K562 (cell line): ENCODE measurements at regions not wholly inside any gene's neighbourhood (a gene's known extent, or its start where the extent isn't known, plus 50 kb on each side); places are given as distances from the start of the nearest gene placed in this dataset.

Experiments used
- ATAC-seq: fragments of 200-7000 bp; cut with Tn5 transposase; 3 replicates; pipeline ENCODE4 v1.9.1; 2020; ENCODE audit warnings: moderate library complexity
- BruUV-seq: library from RNA; stranded (reverse); fragments of 400-500 nt; replicated peaks from 2 replicates; lab custom pipeline; 2021; lab: Mats Ljungman, UMichigan
- CTCF ChIA-PET: fragments of 300-600 bp; formaldehyde crosslinking; extraction: SDS; loops from one replicate; lab custom pipeline; 2021; ENCODE audit warnings: low intra/inter-chr PET ratio; lab: Yijun Ruan, JAX
- POLR2A ChIA-PET: fragments of 300-600, 350-650 bp; sonication (Branson Sonifier 250); formaldehyde crosslinking; extraction: SDS; loops from one replicate; lab custom pipeline; 2021; ENCODE audit warnings: antibody characterized with exemption, inconsistent platforms; lab: Yijun Ruan, JAX
- DNase-seq, 4 experiments: peaks; one replicate each; pipeline versions ENCODE4 v3.0.0 to v3.0.0-alpha.2; 2011 to 2018; ENCODE audit warnings: low spot score in 3 of 4, mixed read lengths in 3 of 4; ENCODE audit errors: extremely low read depth in 1 of 4
- FAIRE-seq: peaks from 2 replicates; lab custom pipeline; 2011; peaks lifted over from hg19 to GRCh38; lab: Jason Lieb, UNC
- H2AFZ ChIP-seq: 2 replicates; pipeline ENCODE4 v1.6.0; 2011; ENCODE audit warnings: low read depth, low read length, control low read depth, inconsistent platforms
- H3K27ac ChIP-seq: fragments of 200-600 bp; 3 replicates; pipeline ENCODE4 v1.8.0; 2011; ENCODE audit warnings: low read depth, mild to moderate bottlenecking, control low read depth, inconsistent platforms, low read length, moderate library complexity, mixed read lengths; ENCODE audit errors: extremely low read depth
- H3K27me3 ChIP-seq, 2 experiments: fragments of 300-600 bp in 1 of 2; 2 replicates in 1 of 2; 3 replicates in 1 of 2; pipeline versions ENCODE4 v1.6.0 to v1.8.0; 2011; ENCODE audit warnings: inconsistent platforms in 2 of 2, low read length in 2 of 2, mild to moderate bottlenecking in 1 of 2, mixed read lengths in 1 of 2, moderate library complexity in 1 of 2; ENCODE audit not compliant: control insufficient read depth in 2 of 2, insufficient read depth in 2 of 2
- H3K36me3 ChIP-seq: fragments of 300-600 bp; 3 replicates; pipeline ENCODE4 v1.8.0; 2011; ENCODE audit warnings: mild to moderate bottlenecking, low read length, inconsistent platforms; ENCODE audit not compliant: control insufficient read depth, insufficient read depth
- H3K4me1 ChIP-seq, 2 experiments: fragments of 200-600 bp in 1 of 2; replicated peaks in 1 of 2; 2 replicates in 1 of 2; 3 replicates in 1 of 2; pipeline versions ENCODE4 v1.5.1 to v1.8.0; 2011; ENCODE audit warnings: inconsistent platforms in 2 of 2, low read length in 2 of 2, mild to moderate bottlenecking in 1 of 2, mixed read lengths in 1 of 2, moderate library complexity in 1 of 2; ENCODE audit not compliant: control insufficient read depth in 2 of 2, insufficient read depth in 2 of 2
- H3K4me2 ChIP-seq: 2 replicates; pipeline ENCODE4 v1.6.1; 2011; ENCODE audit warnings: low read length, control low read depth, inconsistent platforms, mixed read lengths; ENCODE audit not compliant: insufficient read depth
- H3K4me3 ChIP-seq: fragments of 200-600 bp; sonication (generic), shearing (Covaris generic); 2 replicates; pipeline ENCODE4 v1.5.1; 2016; ENCODE audit warnings: control low read depth, inconsistent platforms
- H3K79me2 ChIP-seq: fragments of 200-600 bp; 3 replicates; pipeline ENCODE4 v1.8.0; 2011; ENCODE audit warnings: low read length, inconsistent platforms; ENCODE audit not compliant: control insufficient read depth, insufficient read depth
- H3K9ac ChIP-seq, 2 experiments: 2 replicates each; pipeline versions ENCODE4 v1.6.0 to v1.6.1; 2011; ENCODE audit warnings: low read depth in 2 of 2, low read length in 2 of 2, control low read depth in 1 of 2, inconsistent platforms in 1 of 2, mild to moderate bottlenecking in 1 of 2, mixed read lengths in 1 of 2; ENCODE audit not compliant: insufficient read depth in 1 of 2
- H3K9me1 ChIP-seq: one replicate; pipeline ENCODE4 v1.6.0; 2011; ENCODE audit warnings: inconsistent platforms, mild to moderate bottlenecking, low read length, moderate library complexity; ENCODE audit not compliant: control insufficient read depth, insufficient read depth
- H3K9me3 ChIP-seq: replicated peaks from 2 replicates; pipeline ENCODE4 v1.5.1; 2011; ENCODE audit warnings: low read depth, low read length, inconsistent platforms; ENCODE audit not compliant: control insufficient read depth, insufficient read depth
- H4K20me1 ChIP-seq: replicated peaks from 2 replicates; pipeline ENCODE4 v1.6.1; 2011; ENCODE audit warnings: low read length, inconsistent platforms, mixed read lengths; ENCODE audit not compliant: control insufficient read depth, insufficient read depth
- C11orf30 ChIP-seq: fragments of 450-650 bp; IDR thresholded peaks from 2 replicates; pipeline ENCODE4 v1.6.1; 2016; ENCODE audit warnings: low read depth, mild to moderate bottlenecking
- CEBPB ChIP-seq: fragments of 450-650 bp; IDR thresholded peaks from 2 replicates; pipeline ENCODE4 v1.6.1; 2016; ENCODE audit warnings: missing genetic modification characterization, missing compliant biosample characterization
- HMG20B ChIP-seq: fragments of 250-450 bp; sonication (Bioruptor Pico); IDR thresholded peaks from 2 replicates; pipeline ENCODE4 v1.5.0; 2021; ENCODE audit warnings: mild to moderate bottlenecking
- MLX ChIP-seq, 2 experiments: fragments of 450-650 bp in 1 of 2; sonication (generic) in 1 of 2; formaldehyde crosslinking; conservative IDR thresholded peaks; 2 replicates each; pipeline versions ENCODE4 v1.4.0 to v1.8.1; 2020 to 2022; ENCODE audit warnings: mild to moderate bottlenecking in 1 of 2, missing genetic modification reagents in 1 of 2
- MNT ChIP-seq, 2 experiments: fragments of 450-650 bp; conservative IDR thresholded peaks; 2 replicates each; pipeline ENCODE4 v1.6.1; 2017; ENCODE audit warnings: mild to moderate bottlenecking in 2 of 2, moderate library complexity in 2 of 2
- NR1H2 ChIP-seq: sonication (generic); formaldehyde crosslinking; IDR thresholded peaks from 2 replicates; pipeline ENCODE4 v1.4.0; 2020; ENCODE audit warnings: mild to moderate bottlenecking, missing genetic modification reagents
- TFE3 ChIP-seq: fragments of 450-650 bp; formaldehyde crosslinking; IDR thresholded peaks from 2 replicates; pipeline ENCODE4 v1.4.0; 2020; ENCODE audit warnings: mild to moderate bottlenecking, mixed read lengths
- UBTF ChIP-seq, 2 experiments: IDR thresholded peaks; 2 replicates each; pipeline ENCODE4 v1.6.1; 2012; ENCODE audit warnings: improper control_type of control experiment in 2 of 2, low read depth in 2 of 2, low read length in 2 of 2, borderline replicate concordance in 1 of 2
- ZBTB7A ChIP-seq: IDR thresholded peaks from 2 replicates; pipeline ENCODE4 v1.6.1; 2011; ENCODE audit warnings: low read depth, mild to moderate bottlenecking, low read length, moderate library complexity, borderline replicate concordance; ENCODE audit not compliant: control insufficient read depth
- ZZZ3 ChIP-seq: fragments of 450-650 bp; IDR thresholded peaks from 2 replicates; pipeline ENCODE4 v1.6.1; 2016; ENCODE audit warnings: antibody characterized with exemption, mild to moderate bottlenecking, moderate library complexity
- WGBS: fragments of 100-300 bp; shearing (Covaris generic); methylation state at CpG from one replicate; pipeline ENCODE4 v1.1.6; 2016; ENCODE audit warnings: low coverage, mixed read lengths; ENCODE audit not compliant: insufficient coverage; ENCODE audit errors: missing lambda C conversion rate; 5-methylcytosine and 5-hydroxymethylcytosine counted together
- in situ Hi-C: fragments of 300-500 bp; cut with MboI; formaldehyde crosslinking; loops from 4 replicates; pipeline ENCODE4 v1.15.0; 2018; ENCODE audit warnings: inconsistent platforms, mixed read lengths
- intact Hi-C: fragments of 100-400 bp; cut with micrococcal nuclease; formaldehyde crosslinking; loops from 2 replicates; pipeline ENCODE4 v1.14.2; 2022

DNA sequence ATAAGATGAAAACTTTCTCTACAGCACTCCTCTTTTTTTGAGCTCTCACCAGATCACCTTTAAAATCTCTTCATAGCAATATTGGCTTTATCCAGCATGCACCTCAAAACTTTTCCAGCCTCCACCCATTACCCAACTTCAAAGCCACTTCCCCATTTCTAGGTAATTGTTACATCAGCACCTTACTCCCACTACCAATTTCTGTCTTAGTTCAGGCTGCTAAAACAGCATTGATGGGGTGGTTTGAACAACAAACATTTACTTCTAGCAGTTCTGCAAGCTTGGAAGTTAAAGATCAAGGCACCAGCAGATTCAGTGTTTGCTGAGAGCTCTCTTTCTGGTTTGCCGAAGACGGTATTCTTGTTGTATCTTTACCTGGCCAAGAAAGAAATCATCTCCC is 114.0 kb upstream of the SLC39A10 start (continued):
- TF ChIP-seq MLX (CRISPR knock-in tag; conservative IDR thresholded peaks at IDR 0.05), result no peak
- no peak for TF ChIP-seq HMG20B (CRISPR knock-in tag)
- no peak for TF ChIP-seq NR1H2
- TF ChIP-seq CEBPB, result peak; percentile 65
- TF ChIP-seq MNT (conservative IDR thresholded peaks at IDR 0.05), result no peak
- 0 out of 2 replicates have a peak, but pooled peaks have one; percentile 14 for TF ChIP-seq C11orf30

DNA sequence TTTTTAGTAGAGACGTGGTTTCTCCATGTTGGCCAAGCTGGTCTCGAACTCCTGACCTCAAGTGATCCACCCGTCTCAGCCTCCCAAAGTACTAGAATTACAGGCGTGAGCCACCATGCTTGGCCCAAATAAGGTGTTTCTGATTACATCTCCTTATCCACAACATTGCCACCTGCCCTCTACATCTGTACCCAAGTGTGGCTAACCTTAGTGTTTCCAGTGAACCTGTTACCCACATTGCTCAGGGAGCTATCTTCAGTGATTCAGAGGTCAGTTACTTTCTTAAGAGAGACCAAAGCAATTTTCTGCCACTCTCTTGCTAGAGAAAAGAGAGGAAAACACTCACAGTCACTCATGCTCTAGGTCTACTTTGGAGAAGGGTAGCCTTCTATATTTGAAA is 115.0 kb upstream of the SLC39A10 start:
- Histone ChIP-seq H3K9ac (no peak overlapping the region), H3K79me2 (no peaks in the 10 kb centered on the region), H3K9me3 (peaks cover 2% of the 10 kb centered on the region; the same call in 1 of the 2 replicates), H3K36me3 (no peaks in the 10 kb centered on the region), H3K4me3 (no peak overlapping the region), H2AFZ (no peak overlapping the region), H4K20me1 (no peaks in the 10 kb centered on the region), H3K4me2 (no peak overlapping the region), H3K27me3 (no peaks in the 10 kb centered on the region), H3K9me1 (no peaks in the 10 kb centered on the region), H3K27ac (no peak overlapping the region), H3K4me1 (peaks cover 3 to 6% of the 10 kb centered on the region in 2 experiments; a peak in 3 of 5 replicates)
- no TSS peak for BruUV-seq
- intact Hi-C loops (no loop called here), in situ Hi-C loops (no loop called here)
- no peak for DNase-seq
- CTCF ChIA-PET, result no interaction called here
- FAIRE-seq, result no peak
- 83% methylated on average over 4 of the region's 4 CpGs for WGBS
- POLR2A ChIA-PET, result no interaction called here
- ATAC-seq, result no peak
- no peak for TF ChIP-seq ZBTB7A
- no peak for TF ChIP-seq TFE3 (CRISPR knock-in tag)
- no peak for TF ChIP-seq UBTF (IDR thresholded peaks at IDR 0.05; ENCODE audit: borderline replicate concordance in 1 of 2, low read depth in 2 of 2, low read length in 2 of 2)
- no peak for TF ChIP-seq ZZZ3
